ENCODE measurements at regions not wholly inside any gene's neighbourhood (a gene's known extent, or its start where the extent isn't known, plus 50 kb on each side); places are given as distances from the start of the nearest gene placed in this dataset.
"Not testable (repeated sequence)": the region's sequence is repeated elsewhere in the genome, so short reads cannot be mapped to it uniquely, and the experiment has no call there.

- no peak for DNase-seq (ENCODE audit: low spot score)
- Mint-ChIP-seq H3K27me3 (ENCODE audit: low read depth) (no peaks in the 10 kb centered on the region), H3K4me1 (ENCODE audit: low read depth) (no peaks in the 10 kb centered on the region), H3K4me3 (no peak overlapping the region), H3K27ac (no peak overlapping the region), H3K9me3 (peaks cover 37% of the 10 kb centered on the region), H3K36me3 (ENCODE audit: low read depth) (no peaks in the 10 kb centered on the region)
Measured at GRCh38 chr16:59886021-59886420, 1151.9 kb upstream of the GOT2 start.

- Mint-ChIP-seq H3K27me3 (ENCODE audit: low read depth) (no peaks in the 10 kb centered on the region), H3K27ac (no peak overlapping the region), H3K36me3 (ENCODE audit: low read depth) (no peaks in the 10 kb centered on the region), H3K4me1 (ENCODE audit: low read depth) (no peaks in the 10 kb centered on the region), H3K9me3 (peaks cover 14% of the 10 kb centered on the region), H3K4me3 (no peak overlapping the region)
- no peak for DNase-seq (ENCODE audit: low spot score)
Measured at GRCh38 chr16:59881376-59881775, 1147.3 kb upstream of the GOT2 start.

GRCh38 chr16:59880611-59881010, 1146.5 kb upstream of the GOT2 start:
- Mint-ChIP-seq H3K9me3 (peaks cover 12% of the 10 kb centered on the region), H3K4me3 (no peak overlapping the region)

GRCh38 chr16:59878999-59879398, 1144.9 kb upstream of the GOT2 start:
- Mint-ChIP-seq H3K27me3 (ENCODE audit: low read depth) (no peaks in the 10 kb centered on the region), H3K4me3 (no peak overlapping the region), H3K27ac (no peak overlapping the region), H3K4me1 (ENCODE audit: low read depth) (no peaks in the 10 kb centered on the region), H3K9me3 (peaks cover 10% of the 10 kb centered on the region), H3K36me3 (ENCODE audit: low read depth) (no peaks in the 10 kb centered on the region)
- no peak for DNase-seq (ENCODE audit: low spot score)

More at GRCh38 chr16:59880611-59881010, 1146.5 kb upstream of the GOT2 start:
- H3K27ac Mint-ChIP-seq = no peak overlapping the region
- H3K4me1 Mint-ChIP-seq (ENCODE audit: low read depth) = no peaks in the 10 kb centered on the region
- no peaks in the 10 kb centered on the region for H3K36me3 Mint-ChIP-seq (ENCODE audit: low read depth)
- no peaks in the 10 kb centered on the region for H3K27me3 Mint-ChIP-seq (ENCODE audit: low read depth)
- no peak for DNase-seq (ENCODE audit: low spot score)

- no peaks in the 10 kb centered on the region for H3K27me3 Mint-ChIP-seq (ENCODE audit: low read depth)
- H3K4me3 Mint-ChIP-seq = no peak overlapping the region
- DNase-seq (ENCODE audit: low spot score) = no peak
- no peak overlapping the region for H3K27ac Mint-ChIP-seq
- H3K36me3 Mint-ChIP-seq (ENCODE audit: low read depth) = no peaks in the 10 kb centered on the region
- H3K4me1 Mint-ChIP-seq (ENCODE audit: low read depth) = no peaks in the 10 kb centered on the region
- peaks cover 15% of the 10 kb centered on the region for H3K9me3 Mint-ChIP-seq
Measured at GRCh38 chr16:59878479-59878878, 1144.4 kb upstream of the GOT2 start.

- peaks cover 23% of the 10 kb centered on the region for H3K9me3 Mint-ChIP-seq
- no peak overlapping the region for H3K4me3 Mint-ChIP-seq
- no peaks in the 10 kb centered on the region for H3K36me3 Mint-ChIP-seq (ENCODE audit: low read depth)
- DNase-seq (ENCODE audit: low spot score) = no peak
- no peaks in the 10 kb centered on the region for H3K27me3 Mint-ChIP-seq (ENCODE audit: low read depth)
- no peak overlapping the region for H3K27ac Mint-ChIP-seq
- H3K4me1 Mint-ChIP-seq (ENCODE audit: low read depth) = no peaks in the 10 kb centered on the region
Measured at GRCh38 chr16:59864981-59865666, 1131.0 kb upstream of the GOT2 start.

GRCh38 chr16:59859676-59860402, 1125.7 kb upstream of the GOT2 start:
- no peaks in the 10 kb centered on the region for H3K4me1 Mint-ChIP-seq (ENCODE audit: low read depth)
- no peak for DNase-seq (ENCODE audit: low spot score)
- H3K27me3 Mint-ChIP-seq (ENCODE audit: low read depth) = no peaks in the 10 kb centered on the region
- H3K36me3 Mint-ChIP-seq (ENCODE audit: low read depth) = no peaks in the 10 kb centered on the region
- H3K9me3 Mint-ChIP-seq = peaks cover 13% of the 10 kb centered on the region
- H3K27ac Mint-ChIP-seq = no peak overlapping the region
- H3K4me3 Mint-ChIP-seq = no peak overlapping the region

GRCh38 chr16:59854846-59855439, 1120.8 kb upstream of the GOT2 start:
- Mint-ChIP-seq H3K9me3 (peaks cover 14% of the 10 kb centered on the region), H3K4me1 (ENCODE audit: low read depth) (no peaks in the 10 kb centered on the region)

GRCh38 chr16:59849716-59850115, 1115.6 kb upstream of the GOT2 start:
- H3K9me3 Mint-ChIP-seq = peaks cover 24% of the 10 kb centered on the region
- H3K36me3 Mint-ChIP-seq (ENCODE audit: low read depth) = no peaks in the 10 kb centered on the region
- no peaks in the 10 kb centered on the region for H3K27me3 Mint-ChIP-seq (ENCODE audit: low read depth)
- H3K4me3 Mint-ChIP-seq = no peak overlapping the region
- H3K27ac Mint-ChIP-seq = no peak overlapping the region
- H3K4me1 Mint-ChIP-seq (ENCODE audit: low read depth) = no peaks in the 10 kb centered on the region
- DNase-seq (ENCODE audit: low spot score) = no peak

More at GRCh38 chr16:59854846-59855439, 1120.8 kb upstream of the GOT2 start:
- H3K27me3 Mint-ChIP-seq (ENCODE audit: low read depth) = no peaks in the 10 kb centered on the region
- H3K27ac Mint-ChIP-seq = no peak overlapping the region
- no peak for DNase-seq (ENCODE audit: low spot score)
- no peak overlapping the region for H3K4me3 Mint-ChIP-seq
- H3K36me3 Mint-ChIP-seq (ENCODE audit: low read depth) = no peaks in the 10 kb centered on the region

GRCh38 chr16:59848296-59848695, 1114.2 kb upstream of the GOT2 start:
- Mint-ChIP-seq H3K36me3 (ENCODE audit: low read depth) (no peaks in the 10 kb centered on the region), H3K4me1 (ENCODE audit: low read depth) (no peaks in the 10 kb centered on the region), H3K27me3 (ENCODE audit: low read depth) (no peaks in the 10 kb centered on the region), H3K4me3 (no peak overlapping the region), H3K27ac (no peak overlapping the region), H3K9me3 (peaks cover 26% of the 10 kb centered on the region)
- DNase-seq (ENCODE audit: low spot score) = no peak

- no peak for DNase-seq (ENCODE audit: low spot score)
- Mint-ChIP-seq H3K9me3 (peaks cover 40% of the 10 kb centered on the region), H3K27ac (no peak overlapping the region), H3K4me1 (ENCODE audit: low read depth) (no peaks in the 10 kb centered on the region), H3K36me3 (ENCODE audit: low read depth) (no peaks in the 10 kb centered on the region), H3K27me3 (ENCODE audit: low read depth) (no peaks in the 10 kb centered on the region), H3K4me3 (no peak overlapping the region)
Measured at GRCh38 chr16:59840169-59840568, 1106.1 kb upstream of the GOT2 start.

- H3K36me3 Mint-ChIP-seq (ENCODE audit: low read depth) = no peaks in the 10 kb centered on the region
- no peak overlapping the region for H3K4me3 Mint-ChIP-seq
- no peaks in the 10 kb centered on the region for H3K4me1 Mint-ChIP-seq (ENCODE audit: low read depth)
Measured at GRCh38 chr16:59826767-59827166, 1092.7 kb upstream of the GOT2 start.

GRCh38 chr16:59809488-59809887, 1075.4 kb upstream of the GOT2 start:
- peaks cover 40% of the 10 kb centered on the region for H3K9me3 Mint-ChIP-seq
- not testable (repeated sequence) for H3K4me3 Mint-ChIP-seq; H3K36me3 Mint-ChIP-seq (ENCODE audit: low read depth); H3K27me3 Mint-ChIP-seq (ENCODE audit: low read depth); H3K27ac Mint-ChIP-seq; H3K4me1 Mint-ChIP-seq (ENCODE audit: low read depth); DNase-seq (ENCODE audit: low spot score)

More at GRCh38 chr16:59826767-59827166, 1092.7 kb upstream of the GOT2 start:
- peaks cover 15% of the 10 kb centered on the region for H3K9me3 Mint-ChIP-seq
- DNase-seq (ENCODE audit: low spot score) = no peak
- H3K27ac Mint-ChIP-seq = no peak overlapping the region
- no peaks in the 10 kb centered on the region for H3K27me3 Mint-ChIP-seq (ENCODE audit: low read depth)

GRCh38 chr16:59783191-59783590, 1049.1 kb upstream of the GOT2 start:
- Mint-ChIP-seq H3K4me3 (no peak overlapping the region), H3K9me3 (peaks cover 41% of the 10 kb centered on the region), H3K4me1 (ENCODE audit: low read depth) (no peaks in the 10 kb centered on the region), H3K36me3 (ENCODE audit: low read depth) (no peaks in the 10 kb centered on the region), H3K27ac (no peak overlapping the region), H3K27me3 (ENCODE audit: low read depth) (no peaks in the 10 kb centered on the region)
- DNase-seq (ENCODE audit: low spot score) = no peak
